SH-SY5Y (cell line): ENCODE measurements at regions not wholly inside any gene's neighbourhood (a gene's known extent, or its start where the extent isn't known, plus 50 kb on each side); places are given as distances from the start of the nearest gene placed in this dataset.

Source experiments
- GATA2 ChIP-seq: IDR thresholded peaks from 2 replicates; pipeline ENCODE4 v1.6.1; 2011; ENCODE audit warnings: mild to moderate bottlenecking, low read depth, low read length
- GATA3 ChIP-seq: IDR thresholded peaks from 2 replicates; pipeline ENCODE4 v1.6.1; 2011; ENCODE audit warnings: low read depth, mild to moderate bottlenecking, low read length, moderate library complexity

DNA sequence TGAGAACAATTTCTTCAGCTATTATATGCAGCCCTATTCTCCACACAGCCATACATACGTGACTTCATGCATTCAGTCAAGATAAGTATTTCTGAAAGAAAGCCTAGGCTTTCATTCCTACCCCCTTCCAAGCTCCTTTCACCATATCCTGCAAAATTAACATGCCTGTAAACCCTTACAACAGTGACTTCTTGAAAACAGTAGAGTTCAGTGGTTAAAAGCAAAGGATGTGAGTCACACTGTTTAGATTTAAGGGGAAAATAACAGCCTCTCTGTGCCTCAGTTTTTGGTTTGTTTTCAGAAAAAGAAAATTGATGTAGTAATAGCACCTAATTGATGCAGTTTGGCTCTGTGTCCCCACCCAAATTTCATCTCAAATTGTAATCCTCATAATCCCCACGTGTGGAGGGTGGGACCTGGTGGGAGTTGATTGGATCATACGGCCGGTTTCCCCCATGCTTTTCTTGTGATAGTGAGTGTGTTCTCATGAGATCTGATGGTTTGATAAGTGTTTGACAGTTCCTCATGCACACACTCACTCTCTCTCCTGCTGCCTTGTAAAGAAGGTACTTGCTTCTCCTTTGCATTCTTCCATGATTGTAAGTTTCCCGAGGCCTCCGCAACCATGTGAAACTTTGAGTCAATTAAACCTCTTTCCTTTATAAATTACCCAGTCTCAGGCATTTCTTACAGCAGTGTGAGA, 264.8 kb downstream of the CETN3 start:
- no peak for TF ChIP-seq GATA3
- TF ChIP-seq GATA2, result no peak

DNA sequence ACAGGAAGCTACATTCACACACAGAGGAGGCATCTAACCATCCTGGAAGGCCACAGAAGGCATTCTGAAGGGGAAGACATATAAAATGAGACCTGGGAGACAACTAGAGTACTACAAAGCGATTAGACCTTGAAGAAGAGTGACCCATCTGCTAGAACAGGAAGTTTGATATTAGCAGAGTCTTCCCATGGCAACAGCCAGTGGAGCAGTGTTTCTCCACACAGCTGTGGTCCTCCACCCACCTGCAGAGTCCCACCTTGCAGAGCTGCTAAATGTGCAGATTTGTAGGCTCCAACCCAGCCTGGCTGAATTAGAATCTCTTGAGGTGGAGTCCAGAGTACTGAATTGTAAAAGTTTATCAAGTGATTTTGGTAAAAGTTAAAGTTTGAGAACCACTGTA, 267.0 kb downstream of the CETN3 start:
- TF ChIP-seq GATA2 (no peak), GATA3 (no peak)

GRCh38 chr5:90141984-90142383, 267.6 kb downstream of the CETN3 start:
- TF ChIP-seq GATA2, result no peak
- no peak for TF ChIP-seq GATA3

GRCh38 chr5:90136952-90137528, 272.5 kb downstream of the CETN3 start:
- TF ChIP-seq GATA2, result no peak
- TF ChIP-seq GATA3, result no peak

DNA sequence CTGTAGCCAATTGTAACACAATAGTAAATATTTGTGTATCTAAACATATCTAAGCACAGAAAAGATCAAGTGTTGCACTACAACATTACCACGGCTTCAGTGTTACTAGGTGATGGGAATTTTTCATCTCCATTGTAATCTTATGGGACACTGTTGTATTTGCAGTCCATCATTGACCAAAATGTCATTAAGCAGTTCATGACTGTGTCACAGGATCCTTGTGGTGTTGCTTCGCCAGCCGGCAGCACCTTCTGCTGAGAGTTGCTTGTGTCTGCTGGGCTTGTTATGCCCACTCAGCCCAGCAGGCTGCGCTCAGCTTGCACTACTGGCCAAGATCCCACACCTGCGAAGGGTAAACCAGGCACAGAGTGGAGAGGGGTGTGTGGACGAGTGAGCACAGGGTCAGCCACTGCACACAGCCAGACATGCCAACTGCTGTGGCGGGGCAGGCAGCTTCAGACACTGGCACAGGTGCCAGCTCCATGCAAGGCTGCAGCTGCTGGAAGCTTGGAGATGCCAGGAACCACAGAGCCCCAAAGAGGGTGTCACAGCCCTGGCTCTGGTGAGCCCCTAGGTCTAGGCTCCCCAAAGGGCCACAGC, 273.7 kb downstream of the CETN3 start:
- TF ChIP-seq GATA3, result no peak
- TF ChIP-seq GATA2, result no peak

DNA sequence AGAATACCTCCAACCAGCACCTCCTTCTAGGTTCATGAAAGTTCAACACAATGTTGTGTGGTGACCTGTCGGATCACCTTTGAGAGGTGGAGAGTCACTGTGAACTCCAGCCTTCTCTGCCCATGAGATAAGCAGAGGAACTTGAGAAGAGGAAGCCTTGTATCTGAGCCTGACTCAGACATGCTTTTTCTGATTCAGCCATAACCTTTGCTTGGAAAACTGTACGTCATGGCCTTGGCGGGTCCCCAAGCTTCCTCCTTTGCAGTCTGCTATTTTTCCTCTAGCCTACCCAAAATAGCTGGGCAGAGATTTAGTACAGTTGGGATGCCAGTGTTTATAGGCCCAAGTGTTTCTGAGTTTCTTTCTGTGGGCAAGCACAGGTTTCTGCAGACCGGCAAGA, 274.7 kb downstream of the CETN3 start:
- TF ChIP-seq GATA3, result no peak
- TF ChIP-seq GATA2, result no peak

DNA sequence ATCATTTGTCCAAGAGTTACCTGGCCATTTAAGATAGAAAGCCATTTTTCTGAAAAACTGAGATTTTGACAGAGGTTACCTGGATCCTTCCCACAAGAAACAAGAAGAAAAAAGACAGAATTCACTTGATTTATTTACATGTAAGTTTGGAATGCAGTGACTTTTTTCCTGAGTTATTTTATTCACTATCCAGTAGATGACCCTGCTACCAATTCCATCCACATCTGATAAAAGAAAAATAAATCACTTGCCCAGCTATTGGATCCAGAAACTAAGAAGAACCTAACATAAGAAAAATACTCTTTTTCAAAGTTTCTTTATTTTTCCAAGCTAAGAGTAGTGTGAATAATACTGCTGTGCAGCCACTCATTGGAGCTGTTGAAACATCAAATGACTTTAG, 275.2 kb downstream of the CETN3 start:
- no peak for TF ChIP-seq GATA2
- no peak for TF ChIP-seq GATA3

- TF ChIP-seq GATA3 (no peak), GATA2 (no peak)
These were observed 275.6 kb downstream of the CETN3 start for GRCh38 chr5:90133941-90134340.

- TF ChIP-seq GATA2, result no peak
- no peak for TF ChIP-seq GATA3
These were observed 278.0 kb downstream of the CETN3 start for GRCh38 chr5:90131383-90132133.

- TF ChIP-seq GATA3 (no peak), GATA2 (no peak)
These were observed 281.0 kb downstream of the CETN3 start for GRCh38 chr5:90128551-90128950.

GRCh38 chr5:90119531-90119971, 290.0 kb downstream of the CETN3 start:
- TF ChIP-seq GATA2, result no peak

GRCh38 chr5:90117005-90117404, 292.6 kb downstream of the CETN3 start:
- TF ChIP-seq GATA3, result no peak

DNA sequence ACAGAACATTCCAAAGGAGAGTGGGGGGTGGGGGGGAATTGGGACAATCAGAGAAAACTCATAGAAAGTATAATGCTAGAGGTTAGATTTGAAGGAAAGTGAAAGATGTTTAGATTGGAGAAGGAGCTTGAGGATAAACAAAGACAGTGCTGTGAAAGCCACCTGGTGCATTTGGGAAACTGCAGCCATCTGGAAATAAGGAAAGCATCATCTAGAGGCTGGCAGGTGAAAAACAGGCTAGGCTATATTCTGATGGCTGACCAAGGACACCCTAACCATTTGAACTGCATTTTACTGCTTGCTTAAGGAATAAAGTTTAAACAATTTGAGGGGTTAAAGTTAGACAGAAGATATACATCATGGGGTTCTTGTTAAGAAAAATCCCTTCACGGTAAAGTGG, 296.4 kb downstream of the CETN3 start:
- TF ChIP-seq GATA3 (no peak), GATA2 (no peak)

DNA sequence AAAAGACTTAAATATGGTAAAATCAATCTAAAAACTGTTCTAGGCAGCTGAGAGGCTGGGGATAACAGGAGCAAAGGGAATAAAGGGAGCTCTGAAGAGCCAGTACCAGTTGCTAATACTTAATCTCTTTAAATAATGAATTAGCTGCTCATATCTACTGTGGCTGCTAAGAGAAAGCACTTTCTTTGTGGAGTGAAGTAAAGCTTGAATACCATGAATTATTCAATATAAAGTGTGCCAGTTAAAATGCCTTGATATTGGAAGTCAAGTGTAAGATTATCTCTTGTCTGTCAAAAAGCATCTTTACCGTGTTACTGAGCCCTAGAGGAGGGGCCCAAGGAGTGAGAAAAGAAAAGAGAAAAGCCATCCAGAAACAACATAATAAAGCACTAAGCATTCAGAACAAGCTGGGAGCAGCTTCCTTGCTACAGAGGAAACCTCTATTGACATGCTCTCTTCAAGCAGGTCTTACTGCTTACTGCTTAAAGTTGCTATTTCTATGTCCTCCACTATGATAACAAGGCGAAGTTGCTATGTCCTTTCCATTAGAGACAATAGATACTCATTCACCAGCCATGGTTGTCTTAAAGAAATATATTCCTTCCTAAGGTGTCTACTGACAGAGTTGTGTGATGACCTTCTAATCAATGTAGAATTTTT, 297.4 kb downstream of the CETN3 start:
- no peak for TF ChIP-seq GATA2
- TF ChIP-seq GATA3, result no peak
